ENCODE measurements at regions not wholly inside any gene's neighbourhood (a gene's known extent, or its start where the extent isn't known, plus 50 kb on each side); places are given as distances from the start of the nearest gene placed in this dataset.

DNA sequence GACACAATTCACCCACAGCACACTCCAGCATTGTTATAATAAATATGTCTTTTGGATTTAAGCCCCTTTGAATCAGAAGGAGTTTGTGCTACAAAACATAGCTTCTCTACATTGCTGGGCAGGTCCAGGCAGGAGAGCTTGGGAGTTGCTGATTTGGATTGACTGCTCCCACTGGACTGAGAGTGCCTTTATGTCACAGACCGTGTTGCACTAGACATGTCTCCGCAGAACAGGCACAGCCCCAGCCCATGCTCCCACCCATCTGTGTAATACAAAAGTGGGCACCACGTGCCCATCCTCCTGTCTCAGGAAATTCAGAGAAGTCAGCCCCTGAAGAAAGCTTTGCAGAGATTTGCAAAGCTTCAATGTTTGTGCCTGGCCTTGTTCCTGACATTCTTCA is 117.1 kb downstream of the MED10 start:
- DNase-seq, result no peak
- H3K27me3 ChIP-seq, result no peaks in the 10 kb centered on the region
- H3K4me3 ChIP-seq, result no peak overlapping the region
- intact Hi-C loops (cut with DNase I), result no loop called here
- H3K27ac ChIP-seq, result no peak overlapping the region
- no peaks in the 10 kb centered on the region for H3K4me1 ChIP-seq
- 54 to 74% (median 66%) methylated on average over 3 of the region's 3 CpGs for WGBS, 4 donors
- no peak for ATAC-seq
- no peak for TF ChIP-seq POLR2A (IDR thresholded peaks at IDR 0.05)
- H3K9me3 ChIP-seq, result no peaks in the 10 kb centered on the region
- H3K36me3 ChIP-seq, result no peaks in the 10 kb centered on the region

DNA sequence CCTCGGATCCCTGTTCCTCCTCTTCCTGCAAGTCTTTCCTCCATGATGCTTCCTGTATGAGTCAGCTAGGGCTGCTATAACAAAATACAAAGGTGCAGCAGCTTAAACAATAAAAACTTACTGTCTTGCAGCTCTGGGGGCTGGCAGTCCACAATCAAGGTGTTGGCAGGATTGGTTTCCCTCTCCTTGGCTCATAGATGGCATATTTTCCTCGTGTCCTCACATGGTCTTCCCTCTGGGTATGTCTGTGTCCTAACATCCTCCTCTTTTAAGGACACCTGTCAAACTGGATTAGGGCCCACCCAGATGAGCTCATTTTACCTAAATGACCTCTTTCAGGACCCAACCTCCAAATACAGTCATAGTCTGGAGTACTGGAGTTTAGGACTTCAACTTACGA is 117.5 kb downstream of the MED10 start:
- 47 to 61% (median 56%) methylated on average over 3 of the region's 3 CpGs for WGBS, 4 donors
- no peaks in the 10 kb centered on the region for H3K4me1 ChIP-seq
- H3K36me3 ChIP-seq, result no peaks in the 10 kb centered on the region
- no peak overlapping the region for H3K4me3 ChIP-seq
- DNase-seq, result no peak
- intact Hi-C loops (cut with DNase I), result no loop called here
- TF ChIP-seq POLR2A (IDR thresholded peaks at IDR 0.05), result no peak
- TF ChIP-seq, protein P1, sequence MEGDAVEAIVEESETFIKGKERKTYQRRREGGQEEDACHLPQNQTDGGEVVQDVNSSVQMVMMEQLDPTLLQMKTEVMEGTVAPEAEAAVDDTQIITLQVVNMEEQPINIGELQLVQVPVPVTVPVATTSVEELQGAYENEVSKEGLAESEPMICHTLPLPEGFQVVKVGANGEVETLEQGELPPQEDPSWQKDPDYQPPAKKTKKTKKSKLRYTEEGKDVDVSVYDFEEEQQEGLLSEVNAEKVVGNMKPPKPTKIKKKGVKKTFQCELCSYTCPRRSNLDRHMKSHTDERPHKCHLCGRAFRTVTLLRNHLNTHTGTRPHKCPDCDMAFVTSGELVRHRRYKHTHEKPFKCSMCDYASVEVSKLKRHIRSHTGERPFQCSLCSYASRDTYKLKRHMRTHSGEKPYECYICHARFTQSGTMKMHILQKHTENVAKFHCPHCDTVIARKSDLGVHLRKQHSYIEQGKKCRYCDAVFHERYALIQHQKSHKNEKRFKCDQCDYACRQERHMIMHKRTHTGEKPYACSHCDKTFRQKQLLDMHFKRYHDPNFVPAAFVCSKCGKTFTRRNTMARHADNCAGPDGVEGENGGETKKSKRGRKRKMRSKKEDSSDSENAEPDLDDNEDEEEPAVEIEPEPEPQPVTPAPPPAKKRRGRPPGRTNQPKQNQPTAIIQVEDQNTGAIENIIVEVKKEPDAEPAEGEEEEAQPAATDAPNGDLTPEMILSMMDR (IDR thresholded peaks at IDR 0.05), result no peak
- H3K27me3 ChIP-seq, result no peaks in the 10 kb centered on the region
- H3K27ac ChIP-seq, result no peak overlapping the region
- no peaks in the 10 kb centered on the region for H3K9me3 ChIP-seq
- ATAC-seq, result no peak

DNA sequence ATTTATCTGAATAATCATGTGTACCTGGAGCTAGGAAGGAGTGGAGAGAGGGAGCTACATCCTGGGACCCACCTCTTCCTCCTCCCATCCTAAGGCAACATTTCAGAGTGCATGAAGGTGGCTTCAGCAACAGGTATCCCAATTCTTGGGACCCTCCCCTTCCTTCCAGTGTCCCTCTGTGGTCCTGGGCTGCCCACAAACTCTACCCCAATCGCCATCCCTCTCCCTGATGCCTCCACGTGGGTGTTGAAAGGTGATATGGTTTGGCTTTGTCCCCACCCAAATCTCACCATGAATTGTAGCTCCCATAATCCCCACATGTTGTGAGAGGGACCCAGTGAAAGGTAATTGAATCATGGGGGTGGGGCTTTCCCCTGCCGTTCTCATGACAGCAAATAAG is 121.4 kb downstream of the MED10 start:
- WGBS, 4 donors, result 41 to 68% (median 53%) methylated on average over 3 of the region's 3 CpGs
- ATAC-seq (no peak), DNase-seq (no peak)
- no peaks in the 10 kb centered on the region for H3K4me1 ChIP-seq
- H3K36me3 ChIP-seq, result no peaks in the 10 kb centered on the region
- no peak overlapping the region for H3K4me3 ChIP-seq
- intact Hi-C loops (cut with DNase I), result no loop called here
- H3K27me3 ChIP-seq, result no peaks in the 10 kb centered on the region
- H3K27ac ChIP-seq, result no peak overlapping the region
- H3K9me3 ChIP-seq, result no peaks in the 10 kb centered on the region
- TF ChIP-seq, protein P1 (IDR thresholded peaks at IDR 0.05), result no peak
- TF ChIP-seq POLR2A (IDR thresholded peaks at IDR 0.05), result no peak

DNA sequence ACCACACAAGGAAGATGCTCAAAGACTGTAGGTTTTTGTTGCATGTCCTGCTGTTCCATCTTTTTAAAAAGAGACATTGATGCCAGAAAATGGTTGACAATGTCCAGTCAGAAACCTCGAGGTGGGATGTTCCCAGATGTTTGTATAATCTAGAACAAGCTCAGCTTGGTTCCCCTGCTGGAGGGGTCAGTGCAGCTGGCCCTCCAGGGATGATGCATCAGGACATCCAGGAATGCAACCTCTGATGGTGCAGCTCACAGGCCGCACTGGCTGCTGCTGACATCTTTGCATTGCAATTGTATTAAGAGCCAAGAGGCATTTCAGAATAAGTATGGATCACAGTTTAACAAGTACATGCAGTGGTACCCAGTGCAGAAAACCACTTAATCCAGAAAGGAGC is 122.4 kb downstream of the MED10 start:
- no peaks in the 10 kb centered on the region for H3K9me3 ChIP-seq
- H3K4me3 ChIP-seq, result no peak overlapping the region
- 14 to 54% (median 40%) methylated on average over 2 of the region's 2 CpGs for WGBS, 4 donors
- intact Hi-C loops (cut with DNase I), result no loop called here
- no peaks in the 10 kb centered on the region for H3K4me1 ChIP-seq
- TF ChIP-seq, protein P1 (IDR thresholded peaks at IDR 0.05), result no peak
- TF ChIP-seq POLR2A (IDR thresholded peaks at IDR 0.05), result no peak
- H3K27me3 ChIP-seq, result no peaks in the 10 kb centered on the region
- H3K27ac ChIP-seq, result no peak overlapping the region
- DNase-seq (no peak), ATAC-seq (no peak)
- H3K36me3 ChIP-seq, result no peaks in the 10 kb centered on the region

DNA sequence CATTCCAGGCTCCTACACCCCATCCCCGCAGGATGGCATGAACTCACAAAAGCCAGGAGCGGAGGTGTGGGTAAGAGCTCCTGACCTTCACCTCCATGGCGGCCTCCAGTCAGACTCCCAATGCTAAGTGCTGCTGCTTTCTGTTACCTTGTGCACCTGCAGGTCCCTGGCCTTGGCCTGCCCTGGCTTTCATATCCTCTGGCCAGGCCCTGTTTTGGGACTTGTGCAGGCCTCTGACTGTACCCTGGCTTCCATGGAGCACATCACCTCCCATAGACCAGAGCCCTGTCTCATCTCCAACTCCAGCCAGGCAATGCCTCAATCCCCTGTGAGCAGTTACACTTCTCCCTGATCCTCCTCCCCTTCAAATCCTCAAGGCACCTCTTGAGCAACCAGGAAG is 124.5 kb downstream of the MED10 start:
- ATAC-seq (no peak), DNase-seq (no peak)
- Histone ChIP-seq H3K4me1 (no peaks in the 10 kb centered on the region), H3K27me3 (no peaks in the 10 kb centered on the region), H3K9me3 (peaks cover 0 to 3% (median 0%) of the 10 kb centered on the region in 12 donors), H3K27ac (no peak overlapping the region), H3K36me3 (no peaks in the 10 kb centered on the region), H3K4me3 (no peak overlapping the region)
- WGBS, 4 donors, result 63 to 87% (median 75%) methylated on average over 3 of the region's 3 CpGs
- TF ChIP-seq POLR2A (IDR thresholded peaks at IDR 0.05), result no peak
- TF ChIP-seq, protein P1 (IDR thresholded peaks at IDR 0.05), result no peak
- intact Hi-C loops (cut with DNase I), result no loop called here

All from heart left ventricle (tissue), 16 donors.